H7 (cell line): ENCODE measurements at regions not wholly inside any gene's neighbourhood (a gene's known extent, or its start where the extent isn't known, plus 50 kb on each side); places are given as distances from the start of the nearest gene placed in this dataset.

ENCODE experiments used
- DNase-seq: peaks from one replicate; pipeline ENCODE4 v3.0.0; 2012
- H3K27me3 ChIP-seq: 2 replicates; pipeline ENCODE4 v1.6.0; 2011; ENCODE audit warnings: mild to moderate bottlenecking, low read length; ENCODE audit not compliant: control insufficient read depth, insufficient read depth
- H3K36me3 ChIP-seq: replicated peaks from 2 replicates; pipeline ENCODE4 v1.5.1; 2011; ENCODE audit warnings: low read length; ENCODE audit not compliant: control insufficient read depth, insufficient read depth
- H3K4me3 ChIP-seq: 2 replicates; pipeline ENCODE4 v1.5.1; 2011; ENCODE audit warnings: low read depth, mild to moderate bottlenecking, control low read depth, low read length, moderate library complexity; ENCODE audit not compliant: insufficient read depth

DNA sequence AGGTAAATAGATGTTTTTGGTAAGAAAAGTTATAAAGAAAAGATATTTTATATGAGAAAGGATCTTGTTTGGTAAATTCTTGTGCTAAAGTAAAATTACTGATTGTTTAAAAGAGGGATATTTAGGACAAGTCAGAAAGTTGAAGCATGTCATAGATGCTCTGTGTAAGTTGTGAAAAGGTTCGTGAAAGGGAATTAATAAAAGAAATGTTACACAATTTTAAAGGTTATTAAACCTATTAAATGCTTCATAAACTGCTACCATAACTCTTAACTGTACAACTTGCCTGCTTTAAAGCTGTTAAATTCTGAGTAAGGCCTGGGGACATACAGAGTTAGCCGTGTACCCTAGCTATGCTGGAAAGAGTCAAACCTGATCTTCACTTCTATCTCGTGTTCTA, 634.1 kb downstream of the ACTR3B start:
- no peak for DNase-seq
- Histone ChIP-seq H3K27me3 (no peaks in the 10 kb centered on the region), H3K36me3 (no peaks in the 10 kb centered on the region), H3K4me3 (no peak overlapping the region)

DNA sequence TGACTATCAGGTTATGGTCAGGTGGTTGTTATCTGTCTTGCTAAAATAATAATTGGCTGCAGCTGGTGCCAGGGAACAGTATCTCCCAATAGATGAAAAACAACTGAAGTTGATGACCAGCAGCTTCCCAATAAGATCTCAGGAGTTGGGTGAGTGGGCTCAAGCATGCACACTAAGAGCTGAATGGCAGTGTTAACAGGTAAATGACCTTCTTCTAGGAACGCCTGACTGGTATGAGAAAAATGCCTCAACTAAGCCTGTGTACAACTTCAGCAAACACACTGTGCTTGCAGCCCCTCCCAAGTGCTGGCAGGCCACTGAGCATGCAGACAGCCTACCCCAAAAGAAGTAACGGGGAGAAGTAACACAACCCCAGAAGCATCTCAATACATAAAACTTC, 636.9 kb downstream of the ACTR3B start:
- no peaks in the 10 kb centered on the region for H3K36me3 ChIP-seq
- DNase-seq: no peak
- no peak overlapping the region for H3K4me3 ChIP-seq
- H3K27me3 ChIP-seq: no peaks in the 10 kb centered on the region

DNA sequence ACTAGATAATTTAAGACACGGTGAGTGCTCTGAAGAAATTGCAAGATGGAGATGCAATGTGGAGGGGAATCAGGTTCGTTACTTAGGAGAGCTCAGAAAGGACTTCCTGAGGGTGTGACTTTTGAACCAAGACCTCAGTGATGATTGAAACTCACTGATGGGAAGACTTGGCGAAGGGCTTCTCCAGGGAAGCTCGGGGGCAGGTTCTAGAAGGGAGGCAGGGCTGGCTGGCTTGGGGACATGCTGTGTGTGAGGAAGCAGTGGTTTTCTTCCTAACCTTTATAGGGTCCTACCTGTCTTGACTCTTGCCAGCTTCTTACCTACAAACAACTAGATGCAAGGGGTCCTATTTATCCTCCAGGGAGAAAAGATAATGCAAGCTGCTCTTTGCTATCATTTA, 637.9 kb downstream of the ACTR3B start:
- no peak for DNase-seq
- no peak overlapping the region for H3K4me3 ChIP-seq
- no peaks in the 10 kb centered on the region for H3K36me3 ChIP-seq
- no peaks in the 10 kb centered on the region for H3K27me3 ChIP-seq

DNA sequence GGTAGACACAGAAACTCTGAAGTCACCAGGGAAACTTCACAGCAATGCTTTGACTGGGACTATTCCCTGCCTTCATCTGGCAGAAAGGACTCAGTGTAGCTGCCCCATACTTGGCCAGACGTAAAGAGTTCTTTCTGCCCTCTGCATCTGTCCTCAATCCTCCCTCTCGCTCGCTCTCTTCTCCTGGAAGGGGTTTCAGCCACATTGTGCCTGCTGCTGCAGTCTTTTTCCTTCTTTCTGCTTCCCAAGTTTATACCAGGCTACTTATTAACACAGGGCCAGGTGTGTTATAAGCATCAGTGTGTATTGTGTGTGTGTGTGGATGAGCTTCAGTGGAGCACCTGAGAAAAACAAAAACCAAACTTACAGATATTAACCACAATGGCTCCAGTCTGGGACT, 638.4 kb downstream of the ACTR3B start:
- no peak for DNase-seq
- H3K36me3 ChIP-seq: no peaks in the 10 kb centered on the region
- H3K4me3 ChIP-seq: no peak overlapping the region
- no peaks in the 10 kb centered on the region for H3K27me3 ChIP-seq

DNA sequence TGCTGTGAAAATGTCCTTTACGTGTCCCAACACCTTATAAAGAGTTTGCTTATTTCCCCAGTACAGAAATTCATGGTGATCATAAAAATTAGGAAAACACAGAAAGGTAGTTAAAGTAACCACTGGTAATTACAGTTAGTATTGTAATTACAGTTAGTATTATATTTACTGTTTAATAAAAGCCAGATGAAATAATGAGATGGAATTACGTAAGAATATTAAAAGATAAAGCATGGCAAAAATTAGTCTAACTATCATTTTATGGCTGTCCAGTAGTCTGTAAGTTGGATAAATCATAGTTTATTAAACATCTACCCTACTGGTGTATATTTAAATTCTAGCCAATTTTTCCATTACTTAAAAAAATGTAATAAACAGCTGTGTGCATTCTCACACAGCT, 638.8 kb downstream of the ACTR3B start:
- H3K27me3 ChIP-seq: no peaks in the 10 kb centered on the region
- no peak overlapping the region for H3K4me3 ChIP-seq
- H3K36me3 ChIP-seq: no peaks in the 10 kb centered on the region
- DNase-seq: no peak

DNA sequence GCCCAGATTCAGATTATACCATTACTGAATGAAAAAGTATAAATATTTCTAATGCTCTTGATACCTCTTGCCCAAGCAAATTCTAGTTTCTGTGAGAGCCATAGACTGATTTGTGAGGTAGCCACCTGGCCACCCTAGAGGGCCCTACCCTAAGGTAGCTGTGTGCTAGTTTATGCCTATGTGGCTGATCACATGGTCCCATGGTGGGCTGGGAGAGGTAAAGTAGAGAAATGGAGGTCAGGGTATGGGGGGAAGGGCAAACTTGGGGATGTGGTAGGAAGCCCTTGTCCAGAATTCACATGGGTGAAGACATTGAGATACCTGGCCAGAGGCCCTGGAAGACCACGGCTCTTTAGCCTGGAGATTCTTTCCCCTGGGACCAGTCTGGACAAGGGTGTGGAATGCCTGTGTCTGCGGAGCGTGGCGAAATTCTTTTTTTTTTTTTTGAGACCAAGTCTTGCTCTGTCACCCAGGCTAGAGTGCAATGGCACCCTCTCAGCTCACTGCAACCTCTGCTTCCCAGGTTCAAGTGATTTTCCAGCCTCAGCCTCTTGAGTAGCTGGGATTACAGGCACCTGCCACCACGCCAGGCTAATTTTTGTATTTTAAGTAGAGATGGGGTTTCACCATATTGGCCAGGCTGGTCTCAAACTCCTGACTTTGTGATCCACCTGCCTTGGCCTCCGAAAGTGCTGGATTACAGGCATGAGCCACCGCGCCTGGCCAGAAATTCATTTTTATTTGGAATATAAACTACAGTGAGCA, 639.4 kb downstream of the ACTR3B start:
- no peak overlapping the region for H3K4me3 ChIP-seq
- no peaks in the 10 kb centered on the region for H3K36me3 ChIP-seq
- DNase-seq: no peak
- no peaks in the 10 kb centered on the region for H3K27me3 ChIP-seq

DNA sequence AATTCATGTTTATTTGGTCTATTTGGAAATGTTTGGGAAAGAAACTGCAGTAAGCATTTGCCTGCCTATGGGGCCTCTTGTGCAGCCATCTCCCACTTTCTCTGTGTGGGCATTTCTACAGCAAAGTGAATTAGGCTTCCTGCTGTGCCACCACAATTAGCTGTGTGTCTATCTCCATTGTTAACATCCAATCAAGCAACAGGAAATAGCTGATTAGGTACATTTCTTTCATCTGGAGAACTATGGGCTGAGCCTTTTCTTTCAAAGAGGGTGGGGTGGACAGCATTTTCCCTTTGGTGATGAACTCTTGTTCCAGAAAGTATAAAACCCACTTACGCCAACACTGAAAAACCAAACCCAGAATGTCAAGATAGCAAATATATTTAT, 640.0 kb downstream of the ACTR3B start:
- no peak for DNase-seq
- H3K4me3 ChIP-seq: no peak overlapping the region
- H3K36me3 ChIP-seq: no peaks in the 10 kb centered on the region
- no peaks in the 10 kb centered on the region for H3K27me3 ChIP-seq

DNA sequence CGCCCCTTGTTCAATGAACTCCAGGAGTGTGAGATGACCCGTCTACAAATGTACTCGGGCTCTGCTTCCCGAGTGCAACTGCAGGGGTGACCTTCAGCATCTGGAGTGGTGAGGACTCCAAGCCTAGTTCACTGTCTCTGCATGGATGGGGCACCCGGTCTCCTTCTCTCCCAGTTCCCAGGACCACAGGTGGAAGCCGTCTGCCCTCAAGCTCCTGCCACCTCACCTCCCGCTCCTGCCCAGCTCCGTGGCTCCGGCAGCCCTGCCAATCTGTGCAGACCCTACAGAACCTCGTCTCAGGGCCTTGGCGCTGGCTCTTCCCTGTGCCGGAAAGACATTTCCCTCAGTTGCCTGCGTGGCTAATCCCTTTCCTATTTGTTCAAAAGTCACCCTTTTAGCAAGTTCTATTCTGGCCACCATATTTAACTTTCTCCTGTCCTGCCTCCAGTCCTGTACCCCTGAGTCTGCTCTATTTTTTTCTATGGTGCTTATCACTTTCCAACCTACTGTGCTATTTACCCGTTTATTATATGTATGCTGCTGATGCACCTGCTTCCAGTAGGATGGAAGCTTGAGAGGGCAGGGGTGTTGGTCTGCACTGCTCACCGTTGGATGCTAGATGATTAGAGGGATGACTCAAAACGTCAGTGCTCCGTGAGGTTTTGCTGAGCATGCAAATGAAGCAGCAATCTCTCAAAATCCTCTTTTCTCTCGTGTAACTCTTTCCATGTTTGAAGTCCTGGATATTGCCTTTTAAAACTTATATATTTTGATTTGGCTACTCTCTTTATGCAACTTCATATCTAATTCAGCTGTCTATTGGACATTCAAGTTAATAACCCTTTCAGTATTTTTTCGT, 641.4 kb downstream of the ACTR3B start:
- DNase-seq: no peak
- no peaks in the 10 kb centered on the region for H3K27me3 ChIP-seq
- no peaks in the 10 kb centered on the region for H3K36me3 ChIP-seq
- no peak overlapping the region for H3K4me3 ChIP-seq

DNA sequence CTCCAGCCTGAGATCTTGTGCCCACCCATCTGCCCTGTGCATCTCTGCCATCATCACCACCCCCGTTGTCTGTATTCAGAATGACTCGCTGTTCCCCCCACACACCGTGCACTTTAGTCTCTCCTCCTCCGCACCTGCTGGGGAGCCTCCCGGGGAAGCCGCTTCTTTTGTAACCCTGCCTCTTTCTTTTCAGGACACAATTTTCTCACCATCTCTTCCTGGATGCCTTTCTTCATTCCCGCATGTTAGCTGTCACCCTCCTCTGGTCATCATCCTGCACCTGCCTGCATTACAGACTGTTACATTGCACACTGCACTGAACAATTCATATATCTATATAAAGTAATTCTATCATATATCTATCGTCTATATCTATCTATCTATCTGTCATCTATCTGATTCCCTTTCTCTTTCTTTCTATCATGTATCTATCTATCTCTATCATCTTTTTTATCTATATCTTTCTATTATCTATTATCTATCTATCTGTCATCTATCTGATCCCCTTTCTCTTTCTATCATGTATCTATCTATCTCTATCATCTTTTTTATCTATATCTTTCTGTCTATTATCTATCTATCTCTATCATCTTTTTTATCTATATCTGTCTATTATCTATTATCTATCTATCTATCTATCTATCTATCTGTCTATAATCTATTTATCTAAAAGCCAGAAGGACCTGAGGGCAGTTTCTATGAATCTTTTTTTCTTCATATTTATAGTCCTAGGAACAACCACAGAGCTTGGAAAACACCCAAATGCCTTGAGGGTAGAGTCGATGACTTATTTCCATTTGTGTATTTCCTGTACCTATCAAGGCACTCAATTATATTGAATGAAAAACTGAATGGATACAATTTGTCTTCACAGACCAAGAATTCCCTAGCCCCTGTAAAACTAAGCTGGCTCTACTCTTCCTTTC, 642.5 kb downstream of the ACTR3B start:
- Histone ChIP-seq H3K36me3 (no peaks in the 10 kb centered on the region), H3K4me3 (no peak overlapping the region), H3K27me3 (no peaks in the 10 kb centered on the region)
- no peak for DNase-seq

DNA sequence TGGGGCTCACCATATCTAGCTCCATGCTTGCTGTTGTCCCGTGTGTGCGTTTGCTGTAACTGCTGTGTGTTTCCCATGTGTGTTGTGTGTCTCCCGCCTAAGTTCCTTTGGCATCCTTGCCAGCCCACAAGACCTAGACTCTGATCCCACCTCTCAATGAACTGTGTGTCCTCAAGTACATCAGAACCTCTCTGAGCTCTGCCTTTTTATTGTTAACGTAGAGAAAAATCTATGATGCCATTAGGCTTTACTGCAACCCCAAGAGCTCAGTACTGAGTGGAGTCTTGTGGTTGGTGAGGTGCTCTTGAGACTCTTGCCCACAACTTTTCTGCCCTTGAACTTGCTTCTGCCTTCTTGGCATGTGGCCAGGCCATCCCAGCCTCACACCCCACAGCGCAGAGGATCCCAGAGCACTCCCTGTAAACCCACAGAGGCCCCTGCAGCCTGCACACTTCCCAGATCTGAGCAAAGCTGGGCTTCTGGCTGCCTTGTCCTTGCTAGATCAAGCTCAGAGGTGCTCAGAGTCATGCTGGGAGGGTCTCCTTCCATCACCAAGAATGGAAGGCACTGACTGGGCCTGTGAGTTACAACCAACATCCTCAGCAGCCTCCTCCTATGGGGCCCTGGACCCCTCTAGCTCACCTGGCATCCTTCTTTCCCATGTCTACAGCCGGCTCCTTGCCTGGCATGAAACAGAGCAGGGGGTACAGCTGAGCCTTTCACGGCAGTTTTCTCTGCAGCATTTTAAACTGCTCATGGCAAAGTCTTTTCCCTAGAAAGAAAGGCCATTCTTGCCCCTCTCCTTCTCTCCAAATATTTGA, 643.4 kb downstream of the ACTR3B start:
- no peaks in the 10 kb centered on the region for H3K27me3 ChIP-seq
- no peak for DNase-seq
- no peaks in the 10 kb centered on the region for H3K36me3 ChIP-seq
- H3K4me3 ChIP-seq: no peak overlapping the region

DNA sequence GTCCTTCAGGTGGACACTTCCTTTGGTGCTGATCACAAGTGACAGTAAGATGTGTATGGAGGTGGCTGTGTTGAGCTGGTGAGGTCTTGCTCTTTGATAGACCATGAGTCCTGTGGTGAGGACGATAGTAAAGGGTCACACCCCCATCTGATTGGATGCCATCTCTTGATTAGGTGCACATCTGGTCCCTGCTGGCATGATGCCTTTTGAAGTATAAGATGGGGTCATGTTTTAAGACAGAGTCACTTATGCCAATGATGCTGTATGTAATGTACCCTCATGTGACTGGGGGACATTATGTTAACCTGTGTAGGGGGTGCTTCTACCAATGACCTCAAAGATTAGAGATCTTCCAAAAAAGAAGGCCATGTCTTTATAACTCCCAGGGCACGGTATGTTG, 644.6 kb downstream of the ACTR3B start:
- Histone ChIP-seq H3K36me3 (no peaks in the 10 kb centered on the region), H3K27me3 (no peaks in the 10 kb centered on the region), H3K4me3 (no peak overlapping the region)
- DNase-seq: no peak

DNA sequence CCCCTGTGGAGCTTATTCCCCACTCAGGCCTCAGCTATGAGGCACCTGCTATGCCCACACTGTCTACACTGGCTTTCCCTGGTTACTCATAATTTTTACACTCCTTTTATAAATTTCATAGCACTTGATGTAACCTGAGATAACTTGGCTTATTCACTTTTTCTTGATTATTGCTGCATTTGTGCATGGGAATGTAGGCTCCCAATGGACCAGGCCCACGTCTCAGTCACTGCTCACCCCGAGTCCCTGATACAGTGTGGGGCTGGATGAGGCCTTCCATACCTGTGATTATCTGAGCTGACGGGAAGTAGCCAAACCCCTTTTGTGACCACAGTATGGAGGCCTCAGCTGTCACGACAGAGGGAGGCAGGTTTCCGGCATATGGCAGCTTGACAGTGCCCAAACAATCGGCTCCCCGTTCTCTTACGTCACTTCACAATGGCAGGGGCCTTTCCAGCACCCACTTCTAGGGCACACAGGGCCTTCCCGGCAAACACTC, 645.3 kb downstream of the ACTR3B start:
- DNase-seq: no peak
- Histone ChIP-seq H3K36me3 (no peaks in the 10 kb centered on the region), H3K4me3 (no peak overlapping the region), H3K27me3 (no peaks in the 10 kb centered on the region)

DNA sequence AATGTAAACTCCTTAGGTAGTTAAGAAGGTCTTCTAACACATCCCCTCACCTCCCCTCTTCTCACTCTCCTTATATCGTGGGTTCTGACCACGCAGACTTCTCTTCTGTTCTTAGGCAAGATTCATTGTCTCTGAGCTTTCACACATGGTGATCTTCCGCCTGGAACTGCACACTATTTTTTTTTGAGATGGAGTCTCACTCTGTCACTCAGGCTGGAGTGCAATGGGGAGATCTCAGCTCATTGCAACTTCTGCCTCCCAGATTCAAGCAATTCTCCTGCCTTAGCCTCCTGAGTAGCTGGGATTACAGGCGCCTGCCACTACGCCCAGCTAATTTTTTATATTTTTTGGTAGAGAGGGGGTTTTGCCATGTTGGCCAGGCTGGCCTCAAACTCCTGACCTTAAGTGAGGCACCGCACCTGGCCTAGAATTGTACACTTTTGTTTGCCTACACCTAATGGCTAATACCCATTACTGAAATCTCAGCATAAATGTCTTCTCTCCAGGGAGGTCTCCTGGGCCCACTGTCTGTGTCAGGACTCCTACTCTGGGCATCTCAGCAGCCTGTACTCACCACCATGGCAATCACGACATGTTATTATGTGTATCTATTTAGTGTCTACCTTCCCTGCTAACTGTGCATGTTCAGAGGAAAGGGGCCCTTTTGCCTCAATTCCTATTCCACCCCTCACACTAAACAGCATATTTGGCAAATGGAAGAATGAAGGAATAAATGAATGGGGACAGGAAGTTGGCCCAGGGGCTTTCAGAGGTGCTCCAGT, 646.3 kb upstream of the DPP6 start:
- no peak for DNase-seq
- Histone ChIP-seq H3K4me3 (no peak overlapping the region), H3K36me3 (no peaks in the 10 kb centered on the region), H3K27me3 (no peaks in the 10 kb centered on the region)
